GM18511 (cell line): ENCODE measurements at regions not wholly inside any gene's neighbourhood (a gene's known extent, or its start where the extent isn't known, plus 50 kb on each side); places are given as distances from the start of the nearest gene placed in this dataset.
A peak's percentile ranks its signal among the peaks of the same experiment; 100 is the strongest.

Experiments
- ATAC-seq: cut with Tn5 transposase; IDR thresholded peaks from one replicate; pipeline ENCODE4 v1.9.1; 2021; ENCODE audit warnings: mild to moderate bottlenecking, moderate library complexity; ENCODE audit not compliant: unreplicated experiment

DNA sequence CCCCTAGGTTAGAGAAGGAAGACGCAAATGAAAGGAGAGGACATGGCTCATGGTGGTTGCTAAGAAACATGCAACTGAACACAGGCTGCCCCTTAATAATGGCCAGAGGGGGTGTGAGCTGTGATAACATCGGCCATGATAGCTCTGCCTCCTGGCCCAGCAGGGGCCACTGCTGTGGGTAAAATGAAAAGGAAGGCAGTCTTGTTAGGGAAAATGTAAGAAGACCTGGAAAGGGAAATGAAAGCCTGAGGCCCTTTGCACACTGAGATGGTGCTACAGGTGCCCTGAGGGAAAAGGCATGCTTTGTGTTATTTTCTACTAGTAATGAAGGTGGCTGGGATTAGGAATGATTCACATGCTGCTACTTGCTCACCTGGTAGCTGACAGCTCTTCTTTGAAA is 123.6 kb upstream of the MID1 start:
- ATAC-seq = no peak

DNA sequence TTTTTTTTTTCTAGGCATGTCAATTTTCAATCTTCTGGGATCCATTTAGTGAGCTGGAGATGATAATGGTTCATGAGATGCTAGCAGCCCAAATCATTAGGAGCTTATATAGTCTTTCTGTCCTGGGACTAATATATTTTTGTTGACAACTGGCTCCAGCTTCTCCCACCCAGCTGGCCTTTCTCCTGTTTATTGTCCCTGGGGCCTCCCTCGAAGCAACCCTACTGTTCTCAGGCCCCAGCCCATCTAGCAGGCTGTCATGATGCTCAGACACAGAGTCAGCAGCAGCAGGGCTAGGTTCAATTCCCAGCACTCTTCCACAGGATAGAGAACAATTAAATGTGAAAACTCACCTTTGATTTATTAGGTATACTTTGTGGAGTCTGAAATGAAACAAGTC is 127.6 kb upstream of the MID1 start:
- no peak for ATAC-seq

DNA sequence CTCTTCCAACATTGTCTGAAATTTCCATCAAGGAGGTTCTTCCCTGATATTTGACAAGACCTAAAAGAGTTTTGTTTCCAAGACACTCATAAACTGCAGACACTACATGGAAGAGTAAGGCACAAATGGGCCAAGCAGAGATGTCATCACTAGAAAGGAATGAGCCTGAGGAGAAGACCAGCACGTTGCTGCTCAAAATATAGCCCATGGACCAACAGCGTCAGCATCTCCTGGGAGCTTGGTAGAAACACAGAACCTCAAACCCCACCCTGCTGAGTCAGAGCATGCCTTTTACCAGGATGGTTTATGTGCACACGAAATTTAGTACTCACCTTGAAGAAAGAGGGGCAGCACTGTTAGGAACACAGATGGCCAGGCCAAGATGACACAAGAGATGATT is 128.7 kb upstream of the MID1 start:
- no peak for ATAC-seq

DNA sequence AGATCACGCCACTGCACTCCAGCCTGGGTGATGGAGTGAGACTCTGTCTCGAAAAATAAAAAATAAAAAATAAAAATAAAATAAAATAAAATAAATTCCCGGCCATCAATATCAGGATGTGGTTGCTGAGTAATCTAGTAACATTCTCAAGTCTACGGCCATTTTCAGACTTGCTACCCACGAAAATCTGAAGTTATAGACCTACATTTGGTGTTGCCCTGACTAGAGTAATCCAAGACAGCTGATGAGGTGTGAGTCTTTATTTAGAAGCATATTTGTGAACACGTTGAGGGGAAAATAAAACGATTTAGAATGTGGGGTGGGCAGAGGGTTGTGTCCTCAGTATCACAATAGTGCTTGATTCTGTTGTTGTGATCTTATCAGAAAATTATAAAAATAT is 130.2 kb upstream of the MID1 start:
- no peak for ATAC-seq

DNA sequence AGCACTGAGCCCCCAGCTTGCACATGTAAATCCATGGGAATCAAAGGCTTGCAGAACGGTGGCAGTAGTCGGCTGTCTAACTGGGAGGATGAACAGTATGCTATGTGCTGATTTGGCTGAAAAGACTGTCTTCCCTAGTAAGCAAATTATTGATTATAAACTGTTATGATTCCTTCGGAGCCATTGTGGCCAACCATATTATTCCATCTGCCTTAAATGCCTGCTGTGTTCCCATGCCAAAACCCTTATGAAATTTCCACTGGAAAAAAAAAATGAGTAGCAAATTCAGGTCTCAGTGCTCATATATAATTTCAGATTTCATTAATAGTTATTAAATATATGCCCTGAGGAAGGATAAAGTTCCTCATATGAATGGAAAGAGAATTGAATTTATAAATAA is 132.7 kb upstream of the MID1 start:
- ATAC-seq = no peak

DNA sequence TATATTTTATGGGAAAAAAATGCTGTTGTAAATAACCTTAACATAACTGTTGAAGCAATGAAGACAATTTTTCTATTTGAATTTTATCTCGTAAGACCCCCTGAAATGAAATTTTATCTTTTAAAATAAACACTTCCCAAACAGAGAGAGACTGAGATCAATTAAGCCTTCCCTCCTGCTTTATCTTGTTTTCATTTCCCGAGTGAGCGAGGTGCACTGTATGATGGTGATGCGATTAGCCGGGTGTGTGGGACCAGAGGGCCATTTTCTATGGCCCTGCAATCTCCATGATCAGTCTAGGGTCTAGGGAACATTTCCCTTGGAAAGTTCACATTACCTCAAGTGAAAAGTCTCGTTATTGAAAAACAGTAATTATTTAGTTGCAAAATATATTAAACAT is 134.1 kb upstream of the MID1 start:
- no peak for ATAC-seq

DNA sequence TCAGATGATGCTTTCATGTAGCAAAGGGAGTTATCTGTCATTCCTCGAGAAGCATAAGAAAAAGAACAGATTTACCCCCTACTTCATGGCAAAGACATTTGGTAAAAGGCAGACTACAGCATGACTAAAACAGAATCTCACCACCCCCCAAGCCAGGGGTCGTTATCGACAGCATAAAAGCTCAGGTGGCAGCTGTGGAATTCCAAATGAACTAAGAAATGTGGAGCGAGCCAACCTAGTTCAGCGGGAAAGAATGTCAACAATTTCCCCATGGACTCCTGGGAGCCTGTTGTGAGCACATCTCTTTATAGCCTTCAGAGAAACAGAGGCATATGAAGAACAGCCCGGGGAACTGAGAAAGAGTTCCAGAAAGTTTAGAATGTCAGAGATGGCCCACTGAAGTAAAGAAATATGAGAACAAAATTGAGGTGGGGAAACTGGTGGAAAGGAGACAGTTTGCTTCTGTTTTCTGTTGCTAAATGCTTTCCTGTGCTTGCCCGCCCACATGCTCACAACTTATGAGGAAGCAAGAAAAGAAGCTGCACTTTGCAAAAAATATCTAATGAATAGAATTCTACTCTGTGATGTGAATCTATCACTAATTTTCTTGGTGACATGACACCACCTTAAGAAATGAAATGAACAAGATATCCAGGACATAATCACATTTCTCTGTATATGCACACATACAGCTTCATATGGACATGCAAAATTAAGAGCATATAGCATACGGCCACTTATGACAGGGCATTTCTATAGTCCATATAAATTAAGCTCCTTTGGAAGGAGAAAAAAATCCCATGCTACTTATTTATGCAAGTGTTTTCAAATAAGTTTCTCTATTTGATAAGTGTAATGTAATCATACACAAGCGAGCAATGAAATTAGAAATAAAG is 135.3 kb upstream of the MID1 start:
- ATAC-seq = no peak

DNA sequence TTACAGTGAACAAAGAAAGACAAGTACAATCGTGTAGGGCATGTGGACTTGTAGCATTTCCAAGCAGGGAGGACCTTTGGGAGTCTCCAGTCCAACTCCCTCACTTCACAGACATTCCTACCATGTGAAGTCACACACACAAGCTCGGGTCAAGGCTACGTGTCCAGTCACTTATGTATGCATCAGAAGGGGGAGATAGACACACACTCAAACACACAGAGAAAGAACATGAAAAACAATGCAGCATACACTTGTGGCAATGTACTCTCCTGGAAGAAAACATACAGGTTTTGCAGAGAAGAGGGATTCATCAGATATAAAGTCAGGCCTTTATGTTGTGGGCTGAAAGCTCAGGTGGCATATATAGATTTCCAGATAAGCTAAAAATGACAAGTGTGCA is 136.1 kb upstream of the MID1 start:
- ATAC-seq = no peak

DNA sequence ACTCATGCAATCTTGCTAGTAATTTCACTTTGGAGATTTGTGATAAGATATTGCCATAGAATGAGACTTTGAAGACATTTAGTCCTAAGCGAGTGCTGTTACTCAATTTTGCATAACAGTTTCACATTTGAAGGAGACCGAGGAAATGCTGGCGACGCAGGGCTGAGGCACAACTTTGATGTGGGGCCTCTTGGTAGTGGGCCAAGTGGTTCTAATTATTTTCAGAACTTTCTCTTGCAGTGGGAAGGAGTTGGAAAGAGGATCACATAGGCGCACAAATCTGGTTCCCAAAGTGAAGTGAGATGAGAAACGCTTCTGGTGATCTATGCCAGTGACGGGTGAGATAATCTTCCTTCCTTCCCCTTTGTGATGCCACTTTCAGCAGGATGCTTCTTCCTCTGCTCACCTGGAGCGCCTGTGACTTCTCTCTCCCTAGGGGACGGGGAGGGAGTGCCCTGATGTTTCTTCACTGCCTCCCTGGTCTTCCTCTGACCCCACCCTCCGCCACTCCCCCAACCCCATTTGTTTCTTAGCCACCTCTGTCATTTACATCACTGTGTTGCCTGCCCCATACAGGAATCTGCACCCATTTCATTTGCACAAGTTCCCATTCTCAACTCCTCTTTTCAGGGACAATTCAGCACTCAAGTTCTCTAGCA is 138.9 kb upstream of the MID1 start:
- no peak for ATAC-seq

DNA sequence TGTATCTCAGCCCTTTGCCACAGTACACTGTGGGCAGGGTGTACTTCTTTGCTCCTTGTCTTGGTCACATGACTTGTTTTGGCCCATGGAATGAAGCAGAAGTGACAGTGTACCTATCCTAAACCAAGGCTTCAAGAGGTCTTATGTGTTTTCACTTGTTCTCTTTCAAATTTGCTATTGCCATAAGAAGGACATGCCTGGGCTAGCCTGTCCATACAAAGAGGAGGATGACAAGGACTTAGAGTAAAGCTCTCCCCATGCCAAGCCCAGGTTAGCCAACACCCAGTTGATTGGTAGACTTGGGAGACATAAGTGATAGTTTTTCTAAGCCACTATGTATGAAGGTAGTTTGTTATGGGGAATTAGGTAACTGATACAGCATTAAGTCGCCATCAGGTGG is 141.1 kb upstream of the MID1 start:
- no peak for ATAC-seq

DNA sequence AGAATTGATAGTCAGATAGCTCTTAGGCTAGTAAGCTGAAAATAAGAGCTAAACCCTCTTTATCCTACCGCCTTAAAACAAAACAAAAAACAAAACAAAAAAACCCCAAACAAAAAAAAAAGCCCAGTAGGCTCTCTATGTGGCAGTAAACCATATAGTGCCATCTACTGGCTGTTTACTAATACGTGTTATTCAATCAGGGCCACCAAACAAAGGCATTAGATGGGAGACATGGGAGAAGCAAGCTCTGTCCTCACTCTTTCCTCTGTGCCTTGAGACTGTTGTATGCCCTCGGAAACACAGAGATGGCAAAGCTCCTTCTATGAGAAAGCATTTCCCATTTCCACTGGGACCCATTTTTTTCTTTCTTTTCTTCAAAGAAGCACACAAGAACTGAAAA is 148.8 kb upstream of the MID1 start:
- peak; percentile 72 for ATAC-seq

DNA sequence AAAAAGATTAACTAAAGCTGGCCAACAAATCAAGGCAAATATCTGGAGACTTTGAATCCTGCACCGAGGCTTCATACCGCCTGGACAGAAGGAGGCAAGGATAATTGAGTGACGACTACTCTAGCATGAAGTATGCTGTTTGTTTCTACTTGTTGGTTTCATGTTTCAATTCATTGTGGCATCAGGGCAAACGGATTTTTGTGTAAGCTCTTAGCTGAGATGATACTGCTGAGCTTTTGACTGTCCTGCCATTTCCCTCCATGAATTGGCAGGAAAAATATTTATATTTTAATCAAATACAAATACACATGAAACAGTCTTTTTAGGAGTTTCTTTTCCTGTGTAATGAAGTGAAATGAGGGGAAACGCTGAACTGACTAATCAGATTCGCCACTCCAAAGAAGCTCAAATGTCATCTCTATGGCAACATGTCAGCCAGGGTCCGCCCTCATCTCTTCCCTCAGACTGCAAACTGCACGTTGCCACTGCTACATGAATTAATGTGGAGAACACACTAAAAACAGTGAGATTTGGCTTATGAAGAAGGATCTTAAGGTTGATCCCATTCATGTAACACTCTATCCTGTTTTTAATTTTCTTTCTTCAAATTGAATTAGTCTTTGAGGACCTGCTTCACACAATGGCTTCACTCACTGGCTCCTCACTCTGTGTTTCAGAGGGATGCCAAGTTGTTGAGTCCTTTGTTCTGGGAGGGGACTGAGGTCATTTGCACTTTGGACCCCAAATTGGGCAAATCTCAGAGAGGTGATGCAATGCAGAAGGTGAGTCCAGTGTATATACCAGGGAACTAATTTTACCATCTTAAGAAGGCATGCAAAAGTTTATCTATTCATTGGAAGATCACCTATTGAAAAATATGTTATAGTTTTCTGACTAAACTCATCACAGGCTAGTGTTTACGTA is 149.6 kb upstream of the MID1 start:
- no peak for ATAC-seq

DNA sequence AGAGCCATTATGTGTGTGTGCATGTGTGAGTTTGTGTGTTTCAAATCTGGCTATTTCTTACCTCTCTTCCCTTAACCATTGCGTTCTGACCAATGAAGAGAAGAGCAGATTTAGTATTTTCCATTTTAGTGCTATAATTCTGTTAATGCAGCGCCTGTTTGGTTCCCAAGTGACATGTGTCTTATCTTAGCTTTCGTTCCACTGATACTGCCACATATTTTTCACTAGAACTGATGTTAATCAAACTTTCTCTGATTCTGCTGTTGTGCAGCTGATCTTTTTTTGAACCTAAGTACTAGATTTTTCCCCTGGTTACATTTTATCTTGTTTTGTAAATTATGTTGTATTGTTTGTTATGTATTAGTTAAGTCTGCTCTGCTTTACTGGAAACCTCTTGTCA is 152.9 kb upstream of the MID1 start:
- ATAC-seq = no peak

DNA sequence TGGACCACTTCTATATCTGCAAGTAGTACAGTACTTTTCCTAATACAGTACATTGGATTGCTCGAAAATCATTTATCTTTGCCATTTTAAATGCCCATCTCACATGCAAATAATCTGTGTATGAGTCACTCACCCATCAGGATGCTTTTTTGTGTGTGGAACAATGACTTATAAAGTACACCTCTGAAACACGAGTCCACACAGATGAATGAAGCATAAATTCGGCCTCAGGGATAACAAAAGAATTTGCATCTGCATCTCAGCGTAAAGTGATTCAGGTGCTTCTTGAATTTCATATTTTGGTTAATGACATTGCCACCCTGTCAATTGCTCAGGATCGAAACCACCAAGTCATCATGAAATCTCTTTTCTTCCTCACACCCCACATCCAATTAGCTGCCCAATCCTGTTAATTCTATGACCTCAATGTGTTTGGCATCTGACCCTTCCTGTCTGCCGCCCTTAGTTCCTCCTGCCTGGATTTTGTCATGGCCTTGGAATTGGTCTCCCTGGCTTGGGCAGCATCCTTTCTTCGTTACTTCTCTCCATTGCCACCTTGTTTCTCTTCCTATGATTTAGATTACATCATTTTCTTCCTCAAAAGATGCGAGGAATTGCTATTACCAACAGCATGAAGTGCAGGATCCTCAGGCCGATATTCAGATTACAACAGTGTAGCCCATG is 161.6 kb upstream of the MID1 start:
- ATAC-seq = no peak

DNA sequence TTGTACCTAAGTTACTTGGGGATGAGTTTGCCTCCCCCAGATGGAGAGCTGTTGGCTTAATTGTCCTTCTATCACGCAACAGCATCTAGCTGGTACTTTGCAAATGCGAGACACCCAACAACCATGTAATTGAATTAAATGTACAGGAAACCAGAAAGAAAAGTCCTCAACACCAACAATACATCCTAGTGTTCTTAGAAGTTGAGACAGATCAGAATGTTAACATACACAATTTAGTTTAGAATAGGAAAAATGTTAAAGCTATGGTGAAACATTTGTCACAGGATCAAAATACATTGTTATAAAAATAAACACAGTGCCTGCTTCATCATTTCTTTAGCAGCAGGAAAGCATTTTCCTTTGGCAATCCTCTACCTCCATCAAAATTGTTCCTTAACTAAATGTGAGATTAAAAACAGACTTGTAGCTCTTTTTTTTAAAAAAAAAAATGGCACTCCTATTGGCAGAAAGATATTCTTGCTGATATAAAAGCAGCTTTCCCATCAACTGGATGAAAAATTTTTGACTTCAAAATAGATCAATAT is 163.1 kb upstream of the MID1 start:
- no peak for ATAC-seq

DNA sequence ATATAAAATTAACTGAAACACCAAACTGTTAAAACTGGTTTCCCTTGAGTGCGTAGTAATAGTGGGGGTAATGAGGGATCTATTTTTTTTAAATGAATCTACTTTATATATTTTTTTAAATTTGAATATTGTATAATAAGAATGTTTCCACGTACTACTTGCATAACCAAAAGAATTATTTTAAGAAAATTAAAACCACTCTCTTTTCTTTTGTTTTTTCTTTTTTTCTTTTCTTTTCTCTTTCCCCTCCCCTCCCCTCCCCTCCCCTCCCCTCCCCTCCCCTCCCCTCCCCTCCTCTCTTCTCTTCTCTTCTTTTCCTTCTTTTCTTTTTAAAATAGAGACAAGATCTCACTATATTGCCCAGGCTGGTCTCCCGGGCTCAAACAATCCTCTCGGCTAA is 166.9 kb upstream of the MID1 start:
- ATAC-seq = no peak

DNA sequence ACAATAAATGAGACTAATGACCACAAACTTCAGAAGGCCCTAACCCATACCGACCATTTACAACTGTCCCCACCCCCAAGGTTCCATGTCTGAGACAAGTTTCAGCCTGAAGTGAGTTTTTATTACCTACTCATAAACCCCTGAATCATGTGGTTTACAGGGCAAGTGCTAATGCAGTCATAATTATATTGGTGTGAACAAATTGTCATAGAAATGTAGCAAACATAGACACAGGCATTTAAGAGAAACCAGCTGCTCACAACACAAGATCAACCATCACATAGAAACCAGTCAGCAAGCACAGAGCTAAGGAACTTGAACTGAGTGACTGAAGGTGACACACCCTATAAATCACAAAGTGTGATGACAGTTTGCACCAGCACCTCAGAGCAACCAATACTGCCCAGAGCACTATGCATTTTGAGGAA is 173.8 kb upstream of the MID1 start:
- ATAC-seq = no peak

DNA sequence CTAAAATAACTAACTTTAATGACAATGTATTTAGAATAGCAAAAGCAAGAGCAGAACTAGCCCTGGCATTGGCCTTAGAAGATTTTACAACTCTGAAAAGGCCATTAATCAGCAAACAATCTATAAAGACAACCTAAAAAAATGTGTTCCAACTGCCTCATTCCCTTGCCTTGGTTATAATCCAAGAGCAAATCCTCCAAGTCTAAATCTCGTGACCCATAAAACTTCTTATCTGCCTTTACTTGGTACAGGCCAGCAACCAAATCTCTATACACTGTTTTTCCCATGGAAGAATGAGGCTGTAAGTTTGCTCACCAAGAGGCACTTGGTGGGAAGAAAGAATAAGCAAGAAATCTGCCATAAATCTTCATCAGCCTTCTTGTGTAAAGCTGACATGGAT is 175.3 kb upstream of the MID1 start:
- ATAC-seq = no peak

DNA sequence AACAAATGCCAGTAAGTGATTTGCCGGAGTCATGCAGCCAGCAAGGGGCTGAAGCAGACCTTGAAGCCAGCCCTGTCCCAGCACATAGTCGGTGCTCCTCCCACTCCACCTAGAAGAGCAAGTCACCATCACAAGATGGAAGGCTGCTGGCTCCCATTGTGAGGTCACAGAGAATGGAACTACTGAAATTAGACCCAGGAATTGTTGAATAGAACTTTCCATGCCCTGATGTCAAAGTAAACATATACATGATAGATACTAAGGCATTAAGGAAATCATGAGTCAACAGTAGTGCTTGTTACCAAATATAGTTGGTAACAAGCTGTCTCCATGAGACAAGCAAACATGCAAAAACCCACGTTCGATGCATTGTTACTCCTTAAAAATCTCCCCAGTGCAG is 177.1 kb upstream of the MID1 start:
- no peak for ATAC-seq

DNA sequence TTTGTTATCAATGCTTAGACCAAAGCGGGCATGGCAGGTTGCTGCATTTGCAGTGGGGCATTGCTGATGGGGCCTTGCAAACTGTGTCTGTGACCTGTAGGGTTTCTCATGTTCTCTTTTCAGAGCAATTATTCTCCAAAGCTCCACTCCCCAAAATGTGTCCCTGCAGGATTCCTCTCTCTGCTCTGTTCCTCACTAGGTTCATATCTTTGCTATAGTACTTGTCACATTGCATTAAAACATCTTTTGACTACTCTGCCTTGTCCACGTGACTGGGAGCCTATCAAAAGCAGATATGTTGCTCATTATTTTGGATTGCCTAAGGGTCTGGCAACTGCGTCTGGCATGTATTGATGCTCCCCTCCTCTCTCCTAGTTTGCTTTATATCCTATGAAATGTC is 177.7 kb upstream of the MID1 start:
- no peak for ATAC-seq

DNA sequence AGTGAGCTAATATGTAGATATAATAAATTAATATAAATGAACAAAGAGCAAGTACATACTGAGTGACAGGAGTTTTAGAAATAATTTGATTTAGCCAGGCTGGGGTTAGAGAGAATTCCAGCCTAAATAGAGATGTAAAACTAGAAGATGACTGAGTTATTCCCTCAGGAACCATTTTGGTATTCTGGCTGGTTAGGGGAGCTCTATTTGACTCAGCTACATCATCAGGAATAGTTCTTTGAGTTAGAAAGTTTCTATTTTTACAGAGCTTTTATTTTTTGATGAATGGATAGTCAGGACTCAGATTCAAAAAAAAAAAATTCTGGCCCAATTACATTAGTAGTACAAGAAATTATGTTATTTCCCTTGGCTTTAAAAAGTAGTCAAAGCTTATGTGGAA is 180.4 kb upstream of the MID1 start:
- ATAC-seq = no peak
